ENCODE measurements at regions not wholly inside any gene's neighbourhood (a gene's known extent, or its start where the extent isn't known, plus 50 kb on each side); places are given as distances from the start of the nearest gene placed in this dataset.
"Not testable (repeated sequence)": the region's sequence is repeated elsewhere in the genome, so short reads cannot be mapped to it uniquely, and the experiment has no call there.

GRCh38 chr19:56905631-56906150, 65.2 kb upstream of the PEG3 start:
- H3K79me2 ChIP-seq (ENCODE audit: insufficient read depth, low read depth), result no peaks in the 10 kb centered on the region
- H3K27me3 ChIP-seq (ENCODE audit: insufficient read depth, low read depth), result no peaks in the 10 kb centered on the region
- H3K4me2 ChIP-seq, result no peak overlapping the region
- H3K27ac ChIP-seq, result no peak overlapping the region
- no peaks in the 10 kb centered on the region for H3K36me3 ChIP-seq (ENCODE audit: insufficient read depth)
- TF ChIP-seq, protein P1, sequence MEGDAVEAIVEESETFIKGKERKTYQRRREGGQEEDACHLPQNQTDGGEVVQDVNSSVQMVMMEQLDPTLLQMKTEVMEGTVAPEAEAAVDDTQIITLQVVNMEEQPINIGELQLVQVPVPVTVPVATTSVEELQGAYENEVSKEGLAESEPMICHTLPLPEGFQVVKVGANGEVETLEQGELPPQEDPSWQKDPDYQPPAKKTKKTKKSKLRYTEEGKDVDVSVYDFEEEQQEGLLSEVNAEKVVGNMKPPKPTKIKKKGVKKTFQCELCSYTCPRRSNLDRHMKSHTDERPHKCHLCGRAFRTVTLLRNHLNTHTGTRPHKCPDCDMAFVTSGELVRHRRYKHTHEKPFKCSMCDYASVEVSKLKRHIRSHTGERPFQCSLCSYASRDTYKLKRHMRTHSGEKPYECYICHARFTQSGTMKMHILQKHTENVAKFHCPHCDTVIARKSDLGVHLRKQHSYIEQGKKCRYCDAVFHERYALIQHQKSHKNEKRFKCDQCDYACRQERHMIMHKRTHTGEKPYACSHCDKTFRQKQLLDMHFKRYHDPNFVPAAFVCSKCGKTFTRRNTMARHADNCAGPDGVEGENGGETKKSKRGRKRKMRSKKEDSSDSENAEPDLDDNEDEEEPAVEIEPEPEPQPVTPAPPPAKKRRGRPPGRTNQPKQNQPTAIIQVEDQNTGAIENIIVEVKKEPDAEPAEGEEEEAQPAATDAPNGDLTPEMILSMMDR (conservative IDR thresholded peaks at IDR 0.05; ENCODE audit: low read depth, low read length), result no peak
- no peak overlapping the region for H2AFZ ChIP-seq (ENCODE audit: low read depth)
- no peak overlapping the region for H3K4me3 ChIP-seq (IDR thresholded peaks at IDR 0.05; ENCODE audit: insufficient read depth, low read depth, low read length)
- H3K9ac ChIP-seq, result no peak overlapping the region
- H4K20me1 ChIP-seq (ENCODE audit: insufficient read depth), result no peaks in the 10 kb centered on the region
- no peaks in the 10 kb centered on the region for H3K4me1 ChIP-seq (ENCODE audit: low read depth, poor library complexity, severe bottlenecking)

DNA sequence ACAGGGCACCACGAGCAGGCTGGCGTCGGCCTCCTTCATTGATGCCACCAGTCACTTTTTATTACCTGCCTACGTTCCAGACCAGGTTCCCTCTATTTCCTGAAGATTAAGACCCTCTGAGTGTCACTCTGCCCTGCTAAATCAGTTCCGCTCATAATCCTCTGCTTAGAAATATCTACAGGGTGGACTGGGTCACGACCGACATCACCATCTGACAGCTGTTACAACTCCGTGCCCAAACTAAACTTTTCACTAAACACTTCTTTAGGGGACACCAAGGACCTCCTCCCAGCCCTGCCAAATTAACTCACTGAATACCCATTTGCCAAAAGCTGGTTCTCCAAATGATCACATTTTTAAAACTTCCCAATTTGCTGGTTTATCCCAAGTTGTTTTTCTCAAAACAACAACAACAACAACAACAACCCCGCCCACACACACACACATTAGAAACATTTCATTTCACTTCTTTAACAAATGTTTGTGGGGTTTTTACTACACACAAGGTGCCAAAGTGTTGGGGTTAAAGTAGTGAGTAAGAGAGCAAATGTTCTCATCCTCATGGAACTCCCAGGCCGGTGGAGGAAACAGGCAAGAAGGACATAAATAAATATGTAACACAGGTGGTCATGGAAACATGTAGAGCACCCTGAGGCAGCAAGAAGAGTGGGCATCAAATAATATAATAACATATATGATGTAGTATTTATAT, 72.0 kb upstream of the PEG3 start:
- TF ChIP-seq, protein P1 (conservative IDR thresholded peaks at IDR 0.05; ENCODE audit: low read depth, low read length), result no peak
- peaks cover 6% of the 10 kb centered on the region; the same call in 1 of the 2 replicates for H3K27me3 ChIP-seq (ENCODE audit: insufficient read depth, low read depth)
- H3K27ac ChIP-seq, result no peak overlapping the region
- no peaks in the 10 kb centered on the region for H4K20me1 ChIP-seq (ENCODE audit: insufficient read depth)
- no peaks in the 10 kb centered on the region for H3K4me1 ChIP-seq (ENCODE audit: low read depth, poor library complexity, severe bottlenecking)
- H3K79me2 ChIP-seq (ENCODE audit: insufficient read depth, low read depth), result no peaks in the 10 kb centered on the region
- H3K4me3 ChIP-seq (IDR thresholded peaks at IDR 0.05; ENCODE audit: insufficient read depth, low read depth, low read length), result no peak overlapping the region
- no peaks in the 10 kb centered on the region for H3K36me3 ChIP-seq (ENCODE audit: insufficient read depth)
- no peak overlapping the region for H2AFZ ChIP-seq (ENCODE audit: low read depth)
- no peak overlapping the region for H3K9ac ChIP-seq
- no peak overlapping the region for H3K4me2 ChIP-seq

GRCh38 chr19:56913113-56913455, 72.6 kb upstream of the PEG3 start:
- H4K20me1 ChIP-seq (ENCODE audit: insufficient read depth); H3K4me2 ChIP-seq; H3K36me3 ChIP-seq (ENCODE audit: insufficient read depth); H3K4me3 ChIP-seq (IDR thresholded peaks at IDR 0.05; ENCODE audit: insufficient read depth, low read depth, low read length); H3K9ac ChIP-seq; H3K79me2 ChIP-seq (ENCODE audit: insufficient read depth, low read depth); H3K27ac ChIP-seq; H3K27me3 ChIP-seq (ENCODE audit: insufficient read depth, low read depth); H3K4me1 ChIP-seq (ENCODE audit: low read depth, poor library complexity, severe bottlenecking); H2AFZ ChIP-seq (ENCODE audit: low read depth): not testable (repeated sequence)

- H4K20me1 ChIP-seq (ENCODE audit: insufficient read depth), result no peaks in the 10 kb centered on the region
- no peak overlapping the region for H2AFZ ChIP-seq (ENCODE audit: low read depth)
- H3K4me3 ChIP-seq (IDR thresholded peaks at IDR 0.05; ENCODE audit: insufficient read depth, low read depth, low read length), result no peak overlapping the region
- no peaks in the 10 kb centered on the region for H3K36me3 ChIP-seq (ENCODE audit: insufficient read depth)
- H3K4me2 ChIP-seq, result no peak overlapping the region
- TF ChIP-seq, protein P1 (conservative IDR thresholded peaks at IDR 0.05; ENCODE audit: low read depth, low read length), result no peak
- H3K4me1 ChIP-seq (ENCODE audit: low read depth, poor library complexity, severe bottlenecking), result no peaks in the 10 kb centered on the region
- peaks cover 7% of the 10 kb centered on the region; the same call in 1 of the 2 replicates for H3K27me3 ChIP-seq (ENCODE audit: insufficient read depth, low read depth)
- no peak overlapping the region for H3K27ac ChIP-seq
- H3K9ac ChIP-seq, result no peak overlapping the region
- no peaks in the 10 kb centered on the region for H3K79me2 ChIP-seq (ENCODE audit: insufficient read depth, low read depth)
Measured at GRCh38 chr19:56916528-56916927, 76.0 kb upstream of the PEG3 start.

- Histone ChIP-seq H3K27ac (no peak overlapping the region), H3K4me2 (no peak overlapping the region), H3K36me3 (ENCODE audit: insufficient read depth) (no peaks in the 10 kb centered on the region), H3K4me1 (ENCODE audit: low read depth, poor library complexity, severe bottlenecking) (no peaks in the 10 kb centered on the region), H3K4me3 (IDR thresholded peaks at IDR 0.05; ENCODE audit: insufficient read depth, low read depth, low read length) (no peak overlapping the region), H4K20me1 (ENCODE audit: insufficient read depth) (no peaks in the 10 kb centered on the region), H3K9ac (no peak overlapping the region), H3K27me3 (ENCODE audit: insufficient read depth, low read depth) (peaks cover 7% of the 10 kb centered on the region; the same call in 1 of the 2 replicates), H2AFZ (ENCODE audit: low read depth) (no peak overlapping the region), H3K79me2 (ENCODE audit: insufficient read depth, low read depth) (no peaks in the 10 kb centered on the region)
- TF ChIP-seq, protein P1 (conservative IDR thresholded peaks at IDR 0.05; ENCODE audit: low read depth, low read length), result no peak
Measured at GRCh38 chr19:56917529-56917928, 77.0 kb upstream of the PEG3 start.

All from KMS-11 (cell line).